Nephron (organoid): ENCODE measurements at regions not wholly inside any gene's neighbourhood (a gene's known extent, or its start where the extent isn't known, plus 50 kb on each side); places are given as distances from the start of the nearest gene placed in this dataset.

Experiments used
- H3K27ac Mint-ChIP-seq, 3 experiments: 2 replicates each; pipeline ENCODE4 v1.8.0; 2020; ENCODE audit warnings: mixed read lengths in 3 of 3, mild to moderate bottlenecking in 2 of 3, moderate library complexity in 1 of 3
- H3K27me3 Mint-ChIP-seq: 2 replicates; pipeline ENCODE4 v1.8.0; 2021; ENCODE audit warnings: low read depth, mild to moderate bottlenecking, moderate library complexity, mixed read lengths
- H3K36me3 Mint-ChIP-seq: 2 replicates; pipeline ENCODE4 v1.8.0; 2020; ENCODE audit warnings: low read depth, mixed read lengths
- H3K4me1 Mint-ChIP-seq: 2 replicates; pipeline ENCODE4 v1.8.0; 2020; ENCODE audit warnings: mixed read lengths
- H3K4me3 Mint-ChIP-seq, 3 experiments: 2 replicates each; pipeline ENCODE4 v1.8.0; 2020; ENCODE audit warnings: mild to moderate bottlenecking in 3 of 3, mixed read lengths in 3 of 3, moderate library complexity in 2 of 3
- H3K9me3 Mint-ChIP-seq: 2 replicates; pipeline ENCODE4 v1.8.0; 2020; ENCODE audit warnings: mixed read lengths
- CTCF ChIP-seq, 3 experiments: fragments of 200-600 bp; sonication (generic); IDR thresholded peaks; one replicate each; pipeline ENCODE4 v1.5.0; 2021; ENCODE audit warnings: antibody characterized with exemption in 3 of 3; ENCODE audit not compliant: unreplicated experiment in 3 of 3

GRCh38 chr18:39491408-39491807 lies 1925.8 kb upstream of the CELF4 start:
- no peak overlapping the region for H3K4me3 Mint-ChIP-seq
- H3K27me3 Mint-ChIP-seq, result no peaks in the 10 kb centered on the region
- H3K36me3 Mint-ChIP-seq, result peaks cover 4% of the 10 kb centered on the region
- no peak overlapping the region for H3K27ac Mint-ChIP-seq
- TF ChIP-seq CTCF (IDR thresholded peaks at IDR 0.05; ENCODE audit: unreplicated experiment in 3 of 3), result no peak
- no peaks in the 10 kb centered on the region for H3K9me3 Mint-ChIP-seq
- H3K4me1 Mint-ChIP-seq, result peaks cover 31% of the 10 kb centered on the region

- Mint-ChIP-seq H3K4me1 (peaks cover 28% of the 10 kb centered on the region), H3K9me3 (no peaks in the 10 kb centered on the region), H3K4me3 (no peak overlapping the region), H3K36me3 (peaks cover 4% of the 10 kb centered on the region), H3K27me3 (no peaks in the 10 kb centered on the region), H3K27ac (peak overlapping the region in 1 of 3 experiments; percentile 5)
- no peak for TF ChIP-seq CTCF (IDR thresholded peaks at IDR 0.05; ENCODE audit: unreplicated experiment in 3 of 3)
These were observed 1923.8 kb upstream of the CELF4 start for GRCh38 chr18:39489431-39489830.

GRCh38 chr18:39487932-39488331 lies 1922.3 kb upstream of the CELF4 start:
- Mint-ChIP-seq H3K4me1 (peaks cover 24% of the 10 kb centered on the region), H3K4me3 (no peak overlapping the region), H3K27me3 (no peaks in the 10 kb centered on the region)

GRCh38 chr18:39486268-39486667 lies 1920.7 kb upstream of the CELF4 start:
- Mint-ChIP-seq H3K4me3 (no peak overlapping the region), H3K27ac (peak overlapping the region in 1 of 3 experiments; percentile 46), H3K4me1 (peaks cover 25% of the 10 kb centered on the region), H3K27me3 (no peaks in the 10 kb centered on the region), H3K9me3 (no peaks in the 10 kb centered on the region), H3K36me3 (peaks cover 4% of the 10 kb centered on the region)
- no peak for TF ChIP-seq CTCF (IDR thresholded peaks at IDR 0.05; ENCODE audit: unreplicated experiment in 3 of 3)

More at GRCh38 chr18:39487932-39488331, 1922.3 kb upstream of the CELF4 start:
- no peak for TF ChIP-seq CTCF (IDR thresholded peaks at IDR 0.05; ENCODE audit: unreplicated experiment in 3 of 3)
- Mint-ChIP-seq H3K9me3 (no peaks in the 10 kb centered on the region), H3K36me3 (peaks cover 4% of the 10 kb centered on the region), H3K27ac (peak overlapping the region in 1 of 3 experiments; percentile 26)

- no peaks in the 10 kb centered on the region for H3K9me3 Mint-ChIP-seq
- peak overlapping the region in 2 of 3 experiments; percentile 26 to 46 for H3K27ac Mint-ChIP-seq
- no peak overlapping the region for H3K4me3 Mint-ChIP-seq
- peaks cover 4% of the 10 kb centered on the region for H3K36me3 Mint-ChIP-seq
- H3K4me1 Mint-ChIP-seq, result peaks cover 31% of the 10 kb centered on the region
- H3K27me3 Mint-ChIP-seq, result no peaks in the 10 kb centered on the region
- TF ChIP-seq CTCF (IDR thresholded peaks at IDR 0.05; ENCODE audit: unreplicated experiment in 3 of 3), result no peak
These were observed 1920.1 kb upstream of the CELF4 start for GRCh38 chr18:39485696-39486095.

- no peak for TF ChIP-seq CTCF (IDR thresholded peaks at IDR 0.05; ENCODE audit: unreplicated experiment in 3 of 3)
- Mint-ChIP-seq H3K9me3 (no peaks in the 10 kb centered on the region), H3K36me3 (no peaks in the 10 kb centered on the region), H3K27ac (no peak overlapping the region), H3K4me3 (no peak overlapping the region), H3K27me3 (no peaks in the 10 kb centered on the region), H3K4me1 (peaks cover 9% of the 10 kb centered on the region)
These were observed 1915.7 kb upstream of the CELF4 start for GRCh38 chr18:39481281-39481680.
